ENCODE measurements at regions not wholly inside any gene's neighbourhood (a gene's known extent, or its start where the extent isn't known, plus 50 kb on each side); places are given as distances from the start of the nearest gene placed in this dataset.

DNA sequence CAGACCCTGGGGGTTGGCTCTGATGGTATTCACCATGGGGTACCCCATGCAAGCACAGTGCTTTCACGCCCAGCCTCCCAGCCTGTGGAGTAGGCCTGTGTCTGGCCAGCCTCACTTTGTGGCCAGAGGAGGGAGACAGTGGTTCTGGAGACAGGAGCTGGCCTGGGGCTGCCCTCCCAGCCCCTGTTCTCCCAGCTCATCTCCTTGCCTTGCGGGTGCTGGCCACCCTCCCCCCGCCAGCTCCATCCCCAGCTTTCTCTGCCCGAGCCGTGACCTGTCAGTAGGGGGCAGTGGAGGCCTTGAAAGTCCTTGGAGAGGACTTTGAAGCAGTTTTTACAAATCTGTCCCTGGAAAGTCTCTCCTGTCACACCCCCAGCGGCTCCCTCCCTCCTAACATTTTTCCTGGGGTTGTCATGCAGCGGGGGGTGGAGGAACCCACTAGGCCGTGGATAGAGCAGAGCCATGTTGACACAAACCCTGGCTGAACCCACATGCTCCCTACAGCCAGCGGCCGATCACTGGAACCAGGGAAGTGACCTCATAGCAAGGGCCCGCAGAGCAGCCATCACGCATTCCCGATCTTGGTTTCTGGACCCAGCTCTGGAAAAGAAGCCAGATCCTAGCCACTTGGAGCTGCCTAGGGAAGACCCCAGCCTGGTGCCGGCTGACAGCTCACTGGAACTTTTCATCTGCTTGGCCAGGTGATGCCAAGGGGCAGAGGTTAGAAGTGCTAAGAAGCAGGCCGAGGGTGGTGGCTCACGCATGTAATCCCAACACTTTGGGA is 289.4 kb downstream of the SEC14L1 start (continued):
- no peak for TF ChIP-seq ATRX (CRISPR knock-in tag; IDR thresholded peaks at IDR 0.05; ENCODE audit: borderline replicate concordance)
- no peak for TF ChIP-seq GABPA (IDR thresholded peaks at IDR 0.05; ENCODE audit: low read depth, low read length)
- TF ChIP-seq GABPA (CRISPR knock-in tag; IDR thresholded peaks at IDR 0.05; ENCODE audit: low read depth): peak; percentile 11; the same call in 1 of the 2 replicates
- TF ChIP-seq ZNF577 (CRISPR knock-in tag; IDR thresholded peaks at IDR 0.05; ENCODE audit: borderline replicate concordance, low read depth): no peak
- TF ChIP-seq BRCA1 (CRISPR knock-in tag; IDR thresholded peaks at IDR 0.05): no peak
- TF ChIP-seq, protein P1, sequence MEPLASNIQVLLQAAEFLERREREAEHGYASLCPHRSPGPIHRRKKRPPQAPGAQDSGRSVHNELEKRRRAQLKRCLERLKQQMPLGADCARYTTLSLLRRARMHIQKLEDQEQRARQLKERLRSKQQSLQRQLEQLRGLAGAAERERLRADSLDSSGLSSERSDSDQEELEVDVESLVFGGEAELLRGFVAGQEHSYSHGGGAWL (CRISPR knock-in tag; IDR thresholded peaks at IDR 0.05): no peak
- TF ChIP-seq SAFB2 (CRISPR knock-in tag; IDR thresholded peaks at IDR 0.05; ENCODE audit: borderline replicate concordance, low read depth): no peak
- 0 out of 2 replicates have a peak, but pooled peaks have one; percentile 16 for TF ChIP-seq ZNF773 (CRISPR knock-in tag; IDR thresholded peaks at IDR 0.05; ENCODE audit: borderline replicate concordance)
- no peak; the same call in 1 of the 2 replicates for TF ChIP-seq ZNF777 (CRISPR knock-in tag; IDR thresholded peaks at IDR 0.05)
- TF ChIP-seq ZNF12 (CRISPR knock-in tag; IDR thresholded peaks at IDR 0.05): no peak
- no peak for TF ChIP-seq KLF13 (CRISPR knock-in tag; IDR thresholded peaks at IDR 0.05)
- no peak for TF ChIP-seq ZNF484 (CRISPR knock-in tag; IDR thresholded peaks at IDR 0.05; ENCODE audit: borderline replicate concordance, low read depth)
- no peak; the same call in 1 of the 2 replicates for TF ChIP-seq TBX2 (CRISPR knock-in tag; IDR thresholded peaks at IDR 0.05; ENCODE audit: borderline replicate concordance)
- TF ChIP-seq, protein P2, sequence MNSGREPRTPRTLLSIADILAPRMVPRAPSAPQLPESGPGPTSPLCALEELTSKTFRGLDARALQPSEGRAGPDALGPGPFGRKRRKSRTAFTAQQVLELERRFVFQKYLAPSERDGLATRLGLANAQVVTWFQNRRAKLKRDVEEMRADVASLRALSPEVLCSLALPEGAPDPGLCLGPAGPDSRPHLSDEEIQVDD (CRISPR knock-in tag; IDR thresholded peaks at IDR 0.05; ENCODE audit: borderline replicate concordance): no peak
- TF ChIP-seq ZNF549 (CRISPR knock-in tag; IDR thresholded peaks at IDR 0.05): no peak
- TF ChIP-seq ATF7 (IDR thresholded peaks at IDR 0.05): peak; percentile 59; the same call in 1 of the 2 replicates
- peak; percentile 69 for TF ChIP-seq ATF7 (CRISPR knock-in tag; IDR thresholded peaks at IDR 0.05)
- no peak for TF ChIP-seq RBFOX2 (IDR thresholded peaks at IDR 0.05; ENCODE audit: low read depth, low read length)
- TF ChIP-seq RELA (CRISPR knock-in tag; IDR thresholded peaks at IDR 0.05): no peak
- TF ChIP-seq, protein P3, sequence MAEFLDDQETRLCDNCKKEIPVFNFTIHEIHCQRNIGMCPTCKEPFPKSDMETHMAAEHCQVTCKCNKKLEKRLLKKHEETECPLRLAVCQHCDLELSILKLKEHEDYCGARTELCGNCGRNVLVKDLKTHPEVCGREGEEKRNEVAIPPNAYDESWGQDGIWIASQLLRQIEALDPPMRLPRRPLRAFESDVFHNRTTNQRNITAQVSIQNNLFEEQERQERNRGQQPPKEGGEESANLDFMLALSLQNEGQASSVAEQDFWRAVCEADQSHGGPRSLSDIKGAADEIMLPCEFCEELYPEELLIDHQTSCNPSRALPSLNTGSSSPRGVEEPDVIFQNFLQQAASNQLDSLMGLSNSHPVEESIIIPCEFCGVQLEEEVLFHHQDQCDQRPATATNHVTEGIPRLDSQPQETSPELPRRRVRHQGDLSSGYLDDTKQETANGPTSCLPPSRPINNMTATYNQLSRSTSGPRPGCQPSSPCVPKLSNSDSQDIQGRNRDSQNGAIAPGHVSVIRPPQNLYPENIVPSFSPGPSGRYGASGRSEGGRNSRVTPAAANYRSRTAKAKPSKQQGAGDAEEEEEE (CRISPR knock-in tag; IDR thresholded peaks at IDR 0.05; ENCODE audit: borderline replicate concordance): peak; percentile 63; the same call in 1 of the 2 replicates
- TF ChIP-seq, protein P4, sequence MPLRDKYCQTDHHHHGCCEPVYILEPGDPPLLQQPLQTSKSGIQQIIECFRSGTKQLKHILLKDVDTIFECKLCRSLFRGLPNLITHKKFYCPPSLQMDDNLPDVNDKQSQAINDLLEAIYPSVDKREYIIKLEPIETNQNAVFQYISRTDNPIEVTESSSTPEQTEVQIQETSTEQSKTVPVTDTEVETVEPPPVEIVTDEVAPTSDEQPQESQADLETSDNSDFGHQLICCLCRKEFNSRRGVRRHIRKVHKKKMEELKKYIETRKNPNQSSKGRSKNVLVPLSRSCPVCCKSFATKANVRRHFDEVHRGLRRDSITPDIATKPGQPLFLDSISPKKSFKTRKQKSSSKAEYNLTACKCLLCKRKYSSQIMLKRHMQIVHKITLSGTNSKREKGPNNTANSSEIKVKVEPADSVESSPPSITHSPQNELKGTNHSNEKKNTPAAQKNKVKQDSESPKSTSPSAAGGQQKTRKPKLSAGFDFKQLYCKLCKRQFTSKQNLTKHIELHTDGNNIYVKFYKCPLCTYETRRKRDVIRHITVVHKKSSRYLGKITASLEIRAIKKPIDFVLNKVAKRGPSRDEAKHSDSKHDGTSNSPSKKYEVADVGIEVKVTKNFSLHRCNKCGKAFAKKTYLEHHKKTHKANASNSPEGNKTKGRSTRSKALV (CRISPR knock-in tag; IDR thresholded peaks at IDR 0.05): no peak; the same call in 1 of the 2 replicates
- TF ChIP-seq, protein P5, sequence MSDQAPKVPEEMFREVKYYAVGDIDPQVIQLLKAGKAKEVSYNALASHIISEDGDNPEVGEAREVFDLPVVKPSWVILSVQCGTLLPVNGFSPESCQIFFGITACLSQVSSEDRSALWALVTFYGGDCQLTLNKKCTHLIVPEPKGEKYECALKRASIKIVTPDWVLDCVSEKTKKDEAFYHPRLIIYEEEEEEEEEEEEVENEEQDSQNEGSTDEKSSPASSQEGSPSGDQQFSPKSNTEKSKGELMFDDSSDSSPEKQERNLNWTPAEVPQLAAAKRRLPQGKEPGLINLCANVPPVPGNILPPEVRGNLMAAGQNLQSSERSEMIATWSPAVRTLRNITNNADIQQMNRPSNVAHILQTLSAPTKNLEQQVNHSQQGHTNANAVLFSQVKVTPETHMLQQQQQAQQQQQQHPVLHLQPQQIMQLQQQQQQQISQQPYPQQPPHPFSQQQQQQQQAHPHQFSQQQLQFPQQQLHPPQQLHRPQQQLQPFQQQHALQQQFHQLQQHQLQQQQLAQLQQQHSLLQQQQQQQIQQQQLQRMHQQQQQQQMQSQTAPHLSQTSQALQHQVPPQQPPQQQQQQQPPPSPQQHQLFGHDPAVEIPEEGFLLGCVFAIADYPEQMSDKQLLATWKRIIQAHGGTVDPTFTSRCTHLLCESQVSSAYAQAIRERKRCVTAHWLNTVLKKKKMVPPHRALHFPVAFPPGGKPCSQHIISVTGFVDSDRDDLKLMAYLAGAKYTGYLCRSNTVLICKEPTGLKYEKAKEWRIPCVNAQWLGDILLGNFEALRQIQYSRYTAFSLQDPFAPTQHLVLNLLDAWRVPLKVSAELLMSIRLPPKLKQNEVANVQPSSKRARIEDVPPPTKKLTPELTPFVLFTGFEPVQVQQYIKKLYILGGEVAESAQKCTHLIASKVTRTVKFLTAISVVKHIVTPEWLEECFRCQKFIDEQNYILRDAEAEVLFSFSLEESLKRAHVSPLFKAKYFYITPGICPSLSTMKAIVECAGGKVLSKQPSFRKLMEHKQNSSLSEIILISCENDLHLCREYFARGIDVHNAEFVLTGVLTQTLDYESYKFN (CRISPR knock-in tag; conservative IDR thresholded peaks at IDR 0.05): peak; percentile 76
- no peak for TF ChIP-seq MED8 (CRISPR knock-in tag; IDR thresholded peaks at IDR 0.05; ENCODE audit: insufficient replicate concordance)

All from HepG2 (cell line).